Stimulated activated naive CD8-positive, alpha-beta T cell treated with anti-CD3 and anti-CD28 coated beads, Interleukin-15, amount 100 ng/mL, for 72 hours (primary cell): ENCODE measurements at regions not wholly inside any gene's neighbourhood (a gene's known extent, or its start where the extent isn't known, plus 50 kb on each side); places are given as distances from the start of the nearest gene placed in this dataset.

Experiments
- ATAC-seq: fragments of 150-1000 bp; cut with Tn5 transposase; 2 replicates; pipeline ENCODE4 v1.10.0; 2021; ENCODE audit warnings: mild to moderate bottlenecking, moderate library complexity
- DNase-seq, 2 donors: peaks; one replicate each; pipeline ENCODE4 v3.0.0; 2021 to 2022
- H3K27ac Mint-ChIP-seq, 2 donors: one replicate each; pipeline ENCODE4 v1.8.0; 2022; ENCODE audit warnings: mild to moderate bottlenecking in 2 of 2, mixed read lengths in 2 of 2, moderate library complexity in 2 of 2
- H3K27me3 Mint-ChIP-seq: one replicate; pipeline ENCODE4 v1.8.0; 2022; ENCODE audit warnings: mixed read lengths
- H3K4me1 Mint-ChIP-seq: one replicate; pipeline ENCODE4 v1.8.0; 2022; ENCODE audit warnings: mild to moderate bottlenecking, mixed read lengths
- H3K4me3 Mint-ChIP-seq, 2 donors: one replicate each; pipeline ENCODE4 v1.8.0; 2022; ENCODE audit warnings: mild to moderate bottlenecking in 2 of 2, mixed read lengths in 2 of 2, moderate library complexity in 1 of 2
- H3K9me3 Mint-ChIP-seq, 2 donors: one replicate each; pipeline ENCODE4 v1.8.0; 2022; ENCODE audit warnings: mixed read lengths in 2 of 2

DNA sequence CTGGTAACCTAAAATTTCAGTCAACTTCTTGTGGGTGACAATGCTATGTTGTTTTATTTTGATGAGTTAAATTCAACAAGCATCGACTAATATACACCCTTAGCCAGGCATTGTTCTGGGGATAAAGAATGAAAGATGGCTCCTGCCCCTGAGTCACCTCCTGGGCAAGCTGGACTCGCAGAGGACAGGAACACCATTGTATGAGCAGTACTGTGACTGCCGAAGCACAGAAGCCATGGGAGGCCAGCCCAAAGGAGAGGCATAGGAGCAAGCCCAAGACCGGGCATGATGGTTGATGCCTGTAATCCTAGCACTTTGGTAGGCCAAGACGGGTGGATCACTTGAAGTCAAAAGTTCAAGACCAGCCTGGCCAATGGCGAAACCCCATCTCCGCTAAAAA lies 555.2 kb downstream of the OMA1 start:
- DNase-seq (no peak), ATAC-seq (no peak)
- H3K27me3 Mint-ChIP-seq, result peaks cover under 1% of the 10 kb centered on the region
- H3K27ac Mint-ChIP-seq, result no peak overlapping the region
- no peak overlapping the region for H3K4me3 Mint-ChIP-seq
- peaks cover 3% of the 10 kb centered on the region for H3K4me1 Mint-ChIP-seq
- H3K9me3 Mint-ChIP-seq, result no peaks in the 10 kb centered on the region

DNA sequence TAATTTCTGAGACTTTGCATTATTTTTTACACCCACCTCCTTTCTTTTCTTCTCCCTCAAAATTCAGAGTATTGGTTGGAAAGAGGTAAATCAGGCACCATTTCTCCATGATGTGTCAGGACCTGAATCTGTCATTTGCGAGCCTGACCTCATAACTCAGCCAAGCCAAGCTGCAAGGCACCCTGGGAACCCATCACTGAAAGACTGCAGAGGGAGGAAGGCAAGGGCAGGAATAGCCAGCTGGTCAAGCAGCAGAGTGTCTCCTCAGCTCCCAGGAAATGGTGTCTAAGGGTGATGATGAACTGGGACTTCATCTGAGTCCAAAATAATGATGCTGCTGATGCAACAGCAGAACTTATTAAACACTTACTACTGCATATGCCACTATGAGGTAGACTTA lies 556.6 kb downstream of the OMA1 start:
- Mint-ChIP-seq H3K9me3 (no peaks in the 10 kb centered on the region), H3K4me1 (peaks cover 7% of the 10 kb centered on the region), H3K27me3 (no peaks in the 10 kb centered on the region), H3K27ac (no peak overlapping the region), H3K4me3 (no peak overlapping the region)
- ATAC-seq (no peak), DNase-seq (no peak)

DNA sequence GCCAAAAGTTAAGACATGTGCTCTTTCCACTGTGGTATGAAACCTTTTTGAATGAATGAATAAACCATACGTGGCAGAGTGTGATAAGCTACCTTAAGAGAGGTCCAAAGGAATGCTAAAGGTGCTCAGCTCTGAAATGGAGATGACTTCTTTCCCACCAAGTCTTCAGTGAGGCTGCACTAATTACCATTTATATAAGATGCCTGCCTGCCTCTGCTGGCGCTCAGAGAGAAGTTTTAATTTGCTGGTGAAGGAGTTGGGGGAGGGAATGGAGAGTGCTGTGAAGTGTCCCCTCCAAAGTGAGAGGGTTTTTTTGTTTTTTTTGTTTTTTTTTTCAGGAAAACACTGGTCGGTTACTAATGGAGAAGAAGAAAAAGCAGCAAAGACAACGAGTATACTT lies 559.0 kb downstream of the OMA1 start:
- ATAC-seq, result no peak

DNA sequence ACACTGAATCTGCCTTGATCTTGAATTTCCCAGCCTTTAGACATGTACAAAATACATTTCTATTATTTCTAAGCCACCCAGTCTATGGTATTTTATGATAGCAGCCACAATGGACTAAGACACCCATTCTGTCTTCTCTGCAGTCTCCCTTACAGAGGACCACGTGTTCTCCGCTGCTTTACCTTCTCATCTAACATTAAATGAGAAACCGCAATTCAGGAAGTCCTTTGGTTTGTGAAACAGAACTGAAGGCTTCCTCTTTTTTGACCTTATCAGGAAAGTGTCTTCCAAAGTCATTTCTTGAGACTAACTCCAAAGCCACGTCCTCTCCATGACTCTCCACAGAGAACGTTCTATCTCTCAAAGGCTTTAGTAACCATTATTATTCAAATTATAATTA lies 560.1 kb downstream of the OMA1 start:
- no peak for ATAC-seq

More for the DNA sequence above, 559.0 kb downstream of the OMA1 start:
- H3K9me3 Mint-ChIP-seq, result no peaks in the 10 kb centered on the region
- no peak for DNase-seq
- peaks cover 7% of the 10 kb centered on the region for H3K27me3 Mint-ChIP-seq
- H3K4me3 Mint-ChIP-seq, result no peak overlapping the region
- no peak overlapping the region for H3K27ac Mint-ChIP-seq
- H3K4me1 Mint-ChIP-seq, result peaks cover 7% of the 10 kb centered on the region

DNA sequence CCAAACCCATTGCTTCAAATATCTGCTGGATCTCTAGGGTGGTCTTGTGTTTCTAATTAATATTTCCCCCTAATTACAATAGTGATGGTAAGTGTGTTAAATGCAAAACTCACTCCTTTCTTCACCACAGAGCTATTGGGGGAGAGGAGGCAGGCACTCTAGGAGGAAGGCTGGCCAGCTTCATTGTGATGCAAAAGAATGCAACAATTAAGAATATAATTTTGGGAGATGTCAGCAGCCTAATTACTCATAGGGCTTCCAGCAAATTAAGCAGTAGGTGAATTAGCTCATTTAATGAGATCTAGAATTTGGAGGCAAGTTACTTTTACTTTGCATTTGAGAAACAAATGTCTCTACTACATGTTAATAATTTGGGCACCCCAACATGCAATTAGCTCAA lies 560.4 kb upstream of the DAB1 start:
- Mint-ChIP-seq H3K27me3 (peaks cover 20% of the 10 kb centered on the region), H3K4me3 (no peak overlapping the region), H3K27ac (no peak overlapping the region), H3K9me3 (no peaks in the 10 kb centered on the region), H3K4me1 (peaks cover 7% of the 10 kb centered on the region)
- no peak for DNase-seq
- no peak for ATAC-seq

More for the DNA sequence above, 560.1 kb downstream of the OMA1 start:
- H3K4me1 Mint-ChIP-seq, result peaks cover 7% of the 10 kb centered on the region
- H3K9me3 Mint-ChIP-seq, result no peaks in the 10 kb centered on the region
- H3K4me3 Mint-ChIP-seq, result no peak overlapping the region
- DNase-seq, result no peak
- no peak overlapping the region for H3K27ac Mint-ChIP-seq
- H3K27me3 Mint-ChIP-seq, result peaks cover 10% of the 10 kb centered on the region

DNA sequence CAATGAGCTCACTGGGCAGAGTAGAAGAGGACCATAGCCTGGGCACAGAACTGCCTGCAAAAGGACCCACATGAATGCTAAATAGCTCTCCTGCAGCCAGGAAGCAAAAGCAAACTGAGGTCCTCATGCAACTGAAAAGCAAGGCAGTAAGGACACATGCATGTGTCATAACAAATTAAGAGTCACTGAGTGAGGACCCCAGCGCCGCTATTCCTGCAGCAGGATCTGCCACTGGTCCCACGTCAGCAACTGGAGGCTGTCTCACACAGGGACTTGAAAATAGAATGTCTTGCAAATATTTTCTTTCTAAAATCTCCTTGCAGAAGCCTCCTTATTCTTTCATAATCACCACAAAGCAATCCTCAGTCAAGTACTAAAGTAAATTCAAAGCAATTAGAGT lies 559.6 kb upstream of the DAB1 start:
- no peak for ATAC-seq
- no peak for DNase-seq
- H3K4me1 Mint-ChIP-seq, result peaks cover 7% of the 10 kb centered on the region
- peaks cover 20% of the 10 kb centered on the region for H3K27me3 Mint-ChIP-seq
- H3K4me3 Mint-ChIP-seq, result no peak overlapping the region
- H3K27ac Mint-ChIP-seq, result no peak overlapping the region
- H3K9me3 Mint-ChIP-seq, result peaks cover 3 to 4% of the 10 kb centered on the region in 2 donors

DNA sequence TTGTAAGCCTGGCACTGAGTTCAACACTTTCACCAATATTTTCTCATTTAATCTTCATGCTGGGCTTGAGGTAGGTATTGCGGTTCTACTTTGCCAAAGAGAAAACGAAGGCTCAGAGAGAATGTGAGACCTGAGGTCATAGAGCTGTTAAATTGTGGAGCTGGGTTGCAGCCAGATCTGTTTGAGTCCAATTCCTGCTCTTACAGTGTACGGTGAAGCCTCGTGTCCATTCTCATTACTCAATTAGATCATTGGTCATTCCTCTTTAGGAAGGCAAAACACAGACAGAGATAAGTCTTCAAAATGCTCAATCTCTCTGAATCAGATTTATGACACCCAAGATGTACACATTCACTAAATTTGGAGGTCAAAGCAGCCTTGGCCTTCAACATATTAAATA lies 559.0 kb upstream of the DAB1 start:
- Mint-ChIP-seq H3K4me3 (no peak overlapping the region), H3K4me1 (peaks cover 7% of the 10 kb centered on the region), H3K9me3 (peaks cover 4 to 9% of the 10 kb centered on the region in 2 donors), H3K27ac (no peak overlapping the region), H3K27me3 (peaks cover 20% of the 10 kb centered on the region)
- ATAC-seq (no peak), DNase-seq (no peak)

DNA sequence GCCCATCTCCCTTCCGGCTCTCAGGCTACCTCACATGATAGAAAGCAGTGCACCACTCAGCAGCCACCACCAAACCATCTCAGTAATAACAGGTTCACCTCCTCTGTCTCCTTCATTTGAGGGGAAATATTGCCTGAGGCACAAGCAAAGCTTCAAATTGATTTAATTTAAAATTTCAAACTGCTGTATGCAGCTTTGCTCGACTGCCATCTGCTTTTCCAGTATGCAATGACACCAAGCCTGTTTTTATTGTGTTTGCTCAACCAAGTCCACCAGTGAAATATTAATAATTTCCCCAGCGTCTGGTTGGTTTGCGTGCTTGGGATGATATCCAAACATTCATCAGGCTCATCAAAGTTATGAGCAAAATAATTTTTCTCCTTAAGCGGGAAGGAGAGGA lies 552.4 kb upstream of the DAB1 start:
- ATAC-seq, result no peak

DNA sequence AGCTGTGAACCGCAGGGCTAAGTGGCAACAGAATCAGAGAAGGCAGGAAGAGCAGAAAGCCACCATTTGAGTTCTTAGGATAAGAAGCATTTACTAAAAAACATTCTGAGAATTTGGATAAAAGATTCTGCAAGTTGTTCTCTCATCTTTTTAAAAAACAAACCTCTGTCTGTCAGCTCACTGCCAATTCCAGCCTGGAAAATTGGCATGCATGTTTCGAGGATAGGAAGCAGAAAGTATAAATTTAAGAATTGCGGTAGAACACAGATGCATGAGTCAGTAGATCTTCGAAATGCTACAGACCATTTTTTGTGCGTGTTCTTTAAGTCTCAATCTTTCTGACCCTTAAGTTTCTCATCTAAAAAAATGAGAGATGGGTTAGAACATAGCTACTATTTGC lies 544.5 kb upstream of the DAB1 start:
- Mint-ChIP-seq H3K4me3 (no peak overlapping the region), H3K9me3 (peaks cover 0 to 2% of the 10 kb centered on the region in 2 donors), H3K27me3 (no peaks in the 10 kb centered on the region), H3K4me1 (no peaks in the 10 kb centered on the region), H3K27ac (no peak overlapping the region)
- no peak for ATAC-seq
- DNase-seq, result no peak

More for the DNA sequence above, 552.4 kb upstream of the DAB1 start:
- H3K4me1 Mint-ChIP-seq, result no peaks in the 10 kb centered on the region
- H3K27me3 Mint-ChIP-seq, result peaks cover 10% of the 10 kb centered on the region
- H3K4me3 Mint-ChIP-seq, result no peak overlapping the region
- H3K27ac Mint-ChIP-seq, result no peak overlapping the region
- DNase-seq, result no peak
- peaks cover 7 to 24% of the 10 kb centered on the region in 2 donors for H3K9me3 Mint-ChIP-seq

DNA sequence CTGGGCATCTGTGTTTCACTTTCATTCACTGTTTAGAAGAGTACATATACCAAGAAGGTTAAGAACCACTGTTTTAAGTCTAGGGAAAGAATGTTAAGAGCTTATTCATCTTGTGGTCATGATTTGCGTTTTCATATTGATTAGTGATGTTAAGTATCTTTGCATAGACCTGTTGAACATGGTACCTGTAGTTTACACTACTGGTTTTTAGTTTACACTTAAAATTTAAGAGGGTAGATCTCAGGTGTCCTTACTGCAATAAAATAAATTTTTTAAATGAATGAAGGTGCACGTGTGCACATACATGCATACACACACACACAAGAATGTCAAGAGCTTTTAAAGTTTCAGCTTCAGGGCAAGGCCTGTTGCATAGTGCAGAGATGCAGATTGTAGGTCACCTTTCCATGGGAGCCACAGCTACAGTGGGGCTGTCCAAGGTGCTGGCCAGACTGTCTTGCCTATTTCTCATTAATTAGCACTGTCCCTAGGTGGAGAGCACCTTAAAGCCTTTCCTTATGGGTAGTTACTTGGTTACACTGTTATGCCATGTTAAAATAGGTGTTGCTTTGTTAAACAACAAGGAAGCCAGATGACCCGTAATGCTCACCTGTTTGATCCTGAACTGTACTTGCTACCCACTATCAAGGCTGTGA lies 543.0 kb upstream of the DAB1 start:
- H3K4me1 Mint-ChIP-seq, result no peaks in the 10 kb centered on the region
- DNase-seq, result no peak
- no peak overlapping the region for H3K4me3 Mint-ChIP-seq
- H3K27me3 Mint-ChIP-seq, result no peaks in the 10 kb centered on the region
- ATAC-seq, result no peak
- no peak overlapping the region for H3K27ac Mint-ChIP-seq
- H3K9me3 Mint-ChIP-seq, result no peaks in the 10 kb centered on the region

DNA sequence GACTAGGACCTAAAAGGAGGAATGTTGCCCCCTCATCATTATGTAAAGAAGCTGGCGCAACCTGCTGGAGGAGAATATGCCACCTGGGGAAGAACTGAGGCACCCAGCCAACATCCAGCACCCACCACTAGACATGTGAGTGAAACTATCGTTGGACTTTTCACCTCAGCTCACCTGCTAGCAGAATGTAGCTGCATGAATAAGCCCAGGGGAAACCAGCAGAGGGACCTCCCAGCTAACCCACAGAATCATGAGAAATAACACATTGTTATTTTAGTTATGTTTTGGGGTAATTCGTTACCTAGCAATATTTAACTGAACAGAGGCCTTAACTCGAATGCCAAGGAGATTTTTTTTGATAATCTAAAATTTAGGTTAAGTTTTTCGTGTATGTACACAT lies 542.5 kb upstream of the DAB1 start:
- H3K27me3 Mint-ChIP-seq, result no peaks in the 10 kb centered on the region
- no peaks in the 10 kb centered on the region for H3K4me1 Mint-ChIP-seq
- no peak for DNase-seq
- no peak for ATAC-seq
- H3K4me3 Mint-ChIP-seq, result no peak overlapping the region
- no peaks in the 10 kb centered on the region for H3K9me3 Mint-ChIP-seq
- H3K27ac Mint-ChIP-seq, result no peak overlapping the region

DNA sequence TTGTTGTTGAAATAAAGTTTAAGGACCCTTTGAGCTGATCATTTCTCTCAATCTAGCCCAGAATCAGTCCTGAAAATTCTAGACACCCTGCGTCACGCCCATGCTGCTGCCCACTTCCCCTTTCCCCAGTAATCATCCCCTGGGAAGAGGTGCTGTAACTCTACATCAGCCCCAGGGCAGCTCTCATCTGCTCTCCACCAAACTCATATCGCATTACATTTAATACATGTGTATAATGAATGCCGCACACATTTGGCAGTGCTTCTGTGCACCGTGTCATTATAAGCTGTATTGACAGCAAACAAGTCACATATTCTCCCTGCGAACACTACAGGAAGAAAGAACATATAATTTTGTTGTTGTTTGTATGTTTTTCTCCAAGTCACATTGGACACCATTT lies 539.7 kb upstream of the DAB1 start:
- no peak overlapping the region for H3K4me3 Mint-ChIP-seq
- H3K9me3 Mint-ChIP-seq, result no peaks in the 10 kb centered on the region
- DNase-seq, result no peak
- no peak for ATAC-seq
- H3K4me1 Mint-ChIP-seq, result no peaks in the 10 kb centered on the region
- H3K27ac Mint-ChIP-seq, result no peak overlapping the region
- no peaks in the 10 kb centered on the region for H3K27me3 Mint-ChIP-seq

DNA sequence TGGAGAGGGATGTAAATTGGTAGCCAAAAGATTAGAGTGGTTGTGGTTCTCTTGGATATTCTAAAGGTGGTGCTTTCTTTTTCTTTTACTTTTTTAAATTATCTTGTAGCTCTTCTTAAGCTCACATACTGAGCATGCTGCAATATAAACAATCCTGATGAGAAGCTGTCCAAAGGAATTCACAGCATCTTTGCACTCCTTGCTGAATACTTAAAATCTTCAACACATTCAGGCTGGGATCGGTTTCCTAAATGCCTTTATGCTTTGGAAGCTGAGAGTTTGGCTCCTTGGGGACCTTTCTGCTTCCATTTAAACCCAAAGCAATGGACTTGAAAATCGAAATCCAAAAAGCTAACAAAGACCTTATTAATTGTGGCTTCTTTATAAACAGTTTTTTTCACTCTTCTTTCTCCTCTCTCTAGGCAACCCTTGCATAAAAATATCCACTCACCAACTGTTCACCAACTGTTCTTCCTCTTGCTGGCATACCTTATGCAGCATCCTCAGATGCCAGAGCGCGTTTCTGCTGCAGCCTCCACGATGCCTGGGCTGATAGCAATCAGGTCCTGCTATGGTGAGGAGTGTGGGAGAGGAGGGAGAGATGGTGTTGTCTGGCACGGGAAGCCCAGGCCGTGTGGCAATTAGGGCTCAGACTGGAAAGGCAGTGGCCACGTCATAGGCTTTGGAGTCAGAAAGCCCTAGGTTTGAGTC lies 535.8 kb upstream of the DAB1 start:
- DNase-seq, result no peak
- ATAC-seq, result no peak
- Mint-ChIP-seq H3K9me3 (no peaks in the 10 kb centered on the region), H3K4me1 (no peaks in the 10 kb centered on the region), H3K4me3 (no peak overlapping the region), H3K27ac (no peak overlapping the region), H3K27me3 (no peaks in the 10 kb centered on the region)

DNA sequence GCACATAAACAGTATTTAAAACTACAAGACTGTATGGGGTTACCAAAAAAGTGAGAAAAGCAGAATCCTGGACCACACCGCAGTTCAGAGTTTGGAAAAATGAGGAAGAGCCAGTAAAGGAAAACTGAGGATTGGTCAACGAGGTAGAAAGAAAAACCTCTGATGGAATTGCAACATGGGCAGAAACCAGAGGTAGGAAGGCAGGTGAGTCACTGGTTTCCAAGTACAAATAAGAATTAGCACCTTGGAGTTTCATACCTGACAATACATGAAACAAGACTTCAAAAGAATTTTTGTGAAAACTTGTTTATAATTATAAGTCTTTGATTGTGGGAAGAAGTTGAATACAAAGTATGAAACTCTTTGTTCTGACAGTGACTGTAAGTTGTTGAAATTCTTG lies 533.7 kb upstream of the DAB1 start:
- Mint-ChIP-seq H3K4me3 (no peak overlapping the region), H3K27me3 (no peaks in the 10 kb centered on the region), H3K9me3 (no peaks in the 10 kb centered on the region), H3K4me1 (no peaks in the 10 kb centered on the region), H3K27ac (no peak overlapping the region)
- DNase-seq (no peak), ATAC-seq (no peak)

DNA sequence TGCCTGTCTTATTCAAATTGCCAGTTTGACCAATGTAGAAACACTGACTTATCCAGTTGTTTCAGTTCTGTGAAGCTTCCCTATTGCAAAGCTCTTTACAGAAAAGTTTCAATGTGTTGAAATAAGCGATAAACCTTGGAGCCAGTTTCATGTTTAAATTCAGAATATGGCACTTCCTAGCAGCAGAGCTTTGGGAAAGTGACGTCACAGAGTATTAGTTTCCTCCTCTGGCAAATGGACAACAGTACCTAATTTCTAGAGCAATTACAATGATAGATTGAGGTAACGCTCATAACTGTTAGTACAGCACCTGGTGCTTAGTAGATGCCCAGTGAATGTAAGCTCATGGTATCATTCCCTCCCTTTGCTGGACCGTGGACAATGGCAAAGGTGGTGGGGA lies 527.5 kb upstream of the DAB1 start:
- ATAC-seq (no peak), DNase-seq (no peak)
- Mint-ChIP-seq H3K9me3 (no peaks in the 10 kb centered on the region), H3K4me3 (no peak overlapping the region), H3K4me1 (no peaks in the 10 kb centered on the region), H3K27ac (no peak overlapping the region), H3K27me3 (peaks cover 6% of the 10 kb centered on the region)

DNA sequence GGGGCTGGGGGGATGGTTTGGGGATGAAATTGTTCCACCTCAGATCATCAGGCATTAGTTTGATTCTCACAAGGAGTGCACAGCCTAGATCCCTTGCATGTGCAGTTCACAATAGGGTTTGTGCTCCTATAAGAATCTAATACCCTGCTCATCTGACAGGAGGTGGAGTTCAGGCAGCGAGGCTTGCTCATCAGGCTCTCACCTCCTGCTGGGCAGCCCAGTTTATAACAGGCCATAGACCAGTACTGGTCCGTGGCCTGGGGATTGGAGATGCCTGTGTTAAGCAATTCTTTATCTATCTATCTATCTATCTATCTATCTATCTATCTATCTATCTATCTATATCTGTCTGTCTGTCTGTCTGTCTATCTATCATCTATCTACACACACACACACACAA lies 525.3 kb upstream of the DAB1 start:
- Mint-ChIP-seq H3K4me1 (no peaks in the 10 kb centered on the region), H3K9me3 (peaks cover 0 to 2% of the 10 kb centered on the region in 2 donors), H3K27ac (no peak overlapping the region), H3K27me3 (peaks cover 6% of the 10 kb centered on the region), H3K4me3 (no peak overlapping the region)
- ATAC-seq, result no peak
- DNase-seq, result no peak

DNA sequence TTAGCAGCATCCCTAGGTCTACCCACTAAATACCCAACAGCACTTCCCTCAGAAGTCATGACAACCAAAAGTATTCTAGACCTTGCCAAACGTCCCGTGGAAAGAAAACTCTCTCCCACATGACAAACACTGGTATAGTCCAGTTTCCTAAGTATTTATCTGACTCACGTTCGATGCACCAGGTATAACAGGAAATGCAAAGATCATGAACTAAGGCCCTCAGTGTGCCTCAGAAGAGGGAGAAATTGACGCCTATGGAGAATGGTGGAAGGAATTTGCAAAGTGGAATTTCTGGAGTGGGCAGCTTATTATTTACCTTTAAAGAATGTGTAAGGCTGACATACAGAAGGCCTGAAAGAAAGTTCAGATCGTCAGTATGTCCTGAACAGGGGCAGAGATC lies 523.6 kb upstream of the DAB1 start:
- peaks cover 0 to 4% of the 10 kb centered on the region in 2 donors for H3K9me3 Mint-ChIP-seq
- H3K4me1 Mint-ChIP-seq, result no peaks in the 10 kb centered on the region
- no peak overlapping the region for H3K27ac Mint-ChIP-seq
- peaks cover 6% of the 10 kb centered on the region for H3K27me3 Mint-ChIP-seq
- DNase-seq (no peak), ATAC-seq (no peak)
- H3K4me3 Mint-ChIP-seq, result no peak overlapping the region
